ENCODE measurements at regions not wholly inside any gene's neighbourhood (a gene's known extent, or its start where the extent isn't known, plus 50 kb on each side); places are given as distances from the start of the nearest gene placed in this dataset.

DNA sequence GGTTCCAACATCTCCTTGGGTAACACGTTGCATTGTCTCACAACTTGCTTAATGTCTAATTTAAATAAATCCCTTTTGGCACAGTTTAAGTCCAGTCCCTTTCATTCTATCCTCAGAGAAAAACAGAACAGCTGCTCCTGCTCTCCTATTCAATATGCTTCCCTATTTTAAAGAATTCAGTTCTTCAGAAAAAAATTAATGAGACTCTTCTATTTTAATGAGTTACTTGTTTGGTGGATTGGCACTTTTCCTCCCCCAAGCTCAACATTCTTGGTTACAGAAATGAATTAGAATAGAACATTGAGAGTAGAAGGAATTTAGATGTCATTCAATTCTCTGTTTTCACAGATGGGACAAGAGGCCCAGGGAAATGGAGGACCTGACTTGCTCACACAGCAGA lies 116.9 kb upstream of the ATP8B1 start:
- no peaks in the 10 kb centered on the region for H3K79me2 ChIP-seq (ENCODE audit: insufficient read depth, low read length)
- intact Hi-C loops (cut with micrococcal nuclease) = no loop called here
- H3K27ac ChIP-seq (ENCODE audit: low read depth, low read length) = no peak overlapping the region
- no peaks in the 10 kb centered on the region for H3K27me3 ChIP-seq (ENCODE audit: insufficient read depth, low read length)
- ChIA-PET RAD21 (ENCODE audit: low non-redundant PET in 1 of 2, low total read pairs in 2 of 2, uncharacterized antibody in 2 of 2, unreplicated experiment in 2 of 2) (no interaction called here), POLR2A (no interaction called here), CTCF (no interaction called here)
- H3K36me3 ChIP-seq (ENCODE audit: control insufficient read depth in 1 of 2, insufficient read depth in 2 of 2, low read length in 2 of 2) = no peaks in the 10 kb centered on the region
- no peaks in the 10 kb centered on the region for H3K9me2 ChIP-seq (ENCODE audit: insufficient read depth)
- BruUV-seq (replicated peaks) = no TSS peak
- TF ChIP-seq YY1 (IDR thresholded peaks at IDR 0.05; ENCODE audit: extremely low read depth, insufficient replicate concordance, low read depth, low read length) = no peak
- no peak for TF ChIP-seq ELF1 (IDR thresholded peaks at IDR 0.05; ENCODE audit: borderline replicate concordance, low read depth)
- TF ChIP-seq EZH2phosphoT487 (IDR thresholded peaks at IDR 0.05; ENCODE audit: borderline replicate concordance) = no peak
- no peak for TF ChIP-seq POLR2A (IDR thresholded peaks at IDR 0.05; ENCODE audit: borderline replicate concordance, extremely low read depth, insufficient read depth, insufficient read length)
- TF ChIP-seq POLR2AphosphoS5 (IDR thresholded peaks at IDR 0.05; ENCODE audit: low read depth, low read length) = no peak
- no peak for TF ChIP-seq SIN3A (IDR thresholded peaks at IDR 0.05; ENCODE audit: low read depth)
- TF ChIP-seq CBX3 (IDR thresholded peaks at IDR 0.05; ENCODE audit: low read depth) = no peak
- no peak for TF ChIP-seq ZFX (IDR thresholded peaks at IDR 0.05)
- TF ChIP-seq JUND (IDR thresholded peaks at IDR 0.05) = no peak
- TF ChIP-seq RAD21 (IDR thresholded peaks at IDR 0.05; ENCODE audit: low read depth) = no peak
- TF ChIP-seq ZNF274 (IDR thresholded peaks at IDR 0.05; ENCODE audit: low read depth, low read length) = no peak
- TF ChIP-seq, protein P1, sequence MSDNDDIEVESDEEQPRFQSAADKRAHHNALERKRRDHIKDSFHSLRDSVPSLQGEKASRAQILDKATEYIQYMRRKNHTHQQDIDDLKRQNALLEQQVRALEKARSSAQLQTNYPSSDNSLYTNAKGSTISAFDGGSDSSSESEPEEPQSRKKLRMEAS (IDR thresholded peaks at IDR 0.05) = no peak
- no peak for TF ChIP-seq CEBPB (IDR thresholded peaks at IDR 0.05; ENCODE audit: low read depth)
- TF ChIP-seq, protein P2, sequence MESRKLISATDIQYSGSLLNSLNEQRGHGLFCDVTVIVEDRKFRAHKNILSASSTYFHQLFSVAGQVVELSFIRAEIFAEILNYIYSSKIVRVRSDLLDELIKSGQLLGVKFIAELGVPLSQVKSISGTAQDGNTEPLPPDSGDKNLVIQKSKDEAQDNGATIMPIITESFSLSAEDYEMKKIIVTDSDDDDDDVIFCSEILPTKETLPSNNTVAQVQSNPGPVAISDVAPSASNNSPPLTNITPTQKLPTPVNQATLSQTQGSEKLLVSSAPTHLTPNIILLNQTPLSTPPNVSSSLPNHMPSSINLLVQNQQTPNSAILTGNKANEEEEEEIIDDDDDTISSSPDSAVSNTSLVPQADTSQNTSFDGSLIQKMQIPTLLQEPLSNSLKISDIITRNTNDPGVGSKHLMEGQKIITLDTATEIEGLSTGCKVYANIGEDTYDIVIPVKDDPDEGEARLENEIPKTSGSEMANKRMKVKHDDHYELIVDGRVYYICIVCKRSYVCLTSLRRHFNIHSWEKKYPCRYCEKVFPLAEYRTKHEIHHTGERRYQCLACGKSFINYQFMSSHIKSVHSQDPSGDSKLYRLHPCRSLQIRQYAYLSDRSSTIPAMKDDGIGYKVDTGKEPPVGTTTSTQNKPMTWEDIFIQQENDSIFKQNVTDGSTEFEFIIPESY (IDR thresholded peaks at IDR 0.05; ENCODE audit: extremely low read depth, insufficient replicate concordance, low read length) = no peak
- no peak for TF ChIP-seq FOSL1 (IDR thresholded peaks at IDR 0.05; ENCODE audit: low read depth)
- TF ChIP-seq TCF7L2 (IDR thresholded peaks at IDR 0.05; ENCODE audit: borderline replicate concordance, extremely low read depth, insufficient read depth, insufficient read length) = no peak
- DNase-seq (ENCODE audit: low read depth, low spot score) (no peak), ATAC-seq (no peak)
- no peak overlapping the region for H2AFZ ChIP-seq (ENCODE audit: low read depth, low read length, poor library complexity, severe bottlenecking)
- peaks cover 0 to 9% of the 10 kb centered on the region in 2 experiments; a peak in 2 of 4 replicates for H3K4me1 ChIP-seq (ENCODE audit: control insufficient read depth in 1 of 2, insufficient read depth in 2 of 2, low read length in 2 of 2)
- no peaks in the 10 kb centered on the region for H3K9me3 ChIP-seq (ENCODE audit: control insufficient read depth in 1 of 2, insufficient read depth in 1 of 2, low read depth in 1 of 2, low read length in 2 of 2)
- no peak overlapping the region for H3K9ac ChIP-seq (ENCODE audit: low read length)
- H3K4me3 ChIP-seq (replicated peaks in 1 of 2; ENCODE audit: low read depth in 1 of 2, low read length in 2 of 2) = no peak overlapping the region
- H4K20me1 ChIP-seq (ENCODE audit: insufficient read depth) = no peaks in the 10 kb centered on the region
- H3K4me2 ChIP-seq (ENCODE audit: low read length) = no peak overlapping the region
